ENCODE measurements at regions not wholly inside any gene's neighbourhood (a gene's known extent, or its start where the extent isn't known, plus 50 kb on each side); places are given as distances from the start of the nearest gene placed in this dataset.

DNA sequence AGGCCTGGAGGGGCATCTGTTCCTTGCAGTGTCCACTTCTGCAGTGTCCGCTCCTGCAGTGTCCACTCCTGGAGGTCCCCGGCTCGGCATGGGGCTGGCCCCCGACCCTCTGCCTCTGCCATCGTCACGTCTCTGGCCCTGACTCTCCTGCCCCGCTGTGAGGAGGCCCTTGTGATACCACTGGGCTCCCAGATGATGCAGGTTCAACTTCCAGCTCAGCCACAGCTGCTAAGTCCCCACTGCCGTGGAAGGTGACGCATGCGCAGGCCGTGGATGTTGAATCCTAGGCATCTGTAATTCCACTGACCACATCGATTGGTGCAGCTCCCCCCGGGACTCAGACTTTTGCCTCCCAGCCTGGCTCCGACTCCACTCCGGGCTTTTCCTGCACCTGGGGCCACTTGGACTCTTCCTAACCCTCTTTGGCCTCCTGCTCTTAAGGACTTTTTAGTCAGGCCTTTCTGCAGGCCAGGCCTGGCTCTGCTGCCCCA lies 95.1 kb downstream of the GLRX3 start:
- no peak for TF ChIP-seq CTCF (IDR thresholded peaks at IDR 0.05)
- TF ChIP-seq EP300 (IDR thresholded peaks at IDR 0.05), result no peak
- TF ChIP-seq POLR2A (IDR thresholded peaks at IDR 0.05), result no peak
- no peak for TF ChIP-seq POLR2AphosphoS5 (IDR thresholded peaks at IDR 0.05)
